Left ventricle myocardium superior (tissue), 1 donor: ENCODE measurements at regions not wholly inside any gene's neighbourhood (a gene's known extent, or its start where the extent isn't known, plus 50 kb on each side); places are given as distances from the start of the nearest gene placed in this dataset.
A peak's percentile ranks its signal among the peaks of the same experiment; 100 is the strongest.

Source experiments
- ATAC-seq: fragments of 200-7000 bp; cut with Tn5 transposase; one replicate; pipeline ENCODE4 v1.9.1; 2020; ENCODE audit warnings: mild to moderate bottlenecking, moderate library complexity
- DNase-seq: peaks from one replicate; pipeline ENCODE4 v3.0.0-alpha.2; 2020
- intact Hi-C: fragments of 100-400 bp; cut with micrococcal nuclease; formaldehyde crosslinking; loops from one replicate; pipeline ENCODE4 v1.11.0; 2022
- donor health status: DM: no; HTN: yes; CAD: no; lungs with severe emphysema.

- no peak for ATAC-seq
- intact Hi-C loops = no loop called here
- no peak for DNase-seq
Observed at GRCh38 chr7:84824057-84824651, 362.7 kb downstream of the SEMA3D start.

GRCh38 chr7:84823530-84823929 is 363.3 kb downstream of the SEMA3D start:
- intact Hi-C loops = no loop called here
- no peak for DNase-seq
- no peak for ATAC-seq

DNA sequence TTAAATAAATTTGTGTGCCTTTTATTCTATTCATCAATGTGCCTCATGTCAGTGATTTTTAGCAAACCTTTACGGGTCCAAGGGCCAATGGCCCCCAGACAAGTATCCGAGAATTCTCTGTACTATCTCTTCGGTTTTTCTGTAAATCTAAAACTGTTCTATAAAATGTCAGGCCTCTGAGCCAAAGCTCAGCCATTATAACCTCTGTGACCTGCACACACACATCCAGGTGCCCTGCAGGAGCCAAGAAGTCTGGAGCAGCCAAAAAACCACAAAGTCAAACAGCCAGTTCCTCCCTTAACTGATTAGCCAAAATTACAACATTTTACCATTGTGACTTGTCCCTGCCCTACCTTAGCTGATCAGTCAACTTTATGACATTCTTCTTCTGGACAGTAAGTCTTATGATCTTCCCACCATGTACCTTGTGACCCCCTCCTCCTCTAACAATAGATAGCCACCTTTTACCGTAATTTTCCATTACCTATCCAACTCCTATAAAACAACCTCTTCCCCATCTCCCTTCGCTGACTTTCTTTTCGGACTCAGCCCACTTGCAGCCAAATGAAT is 363.8 kb downstream of the SEMA3D start:
- intact Hi-C loops = no loop called here
- DNase-seq = no peak
- ATAC-seq = no peak

- no peak for ATAC-seq
- intact Hi-C loops = no loop called here
- DNase-seq = no peak
Observed at GRCh38 chr7:84821671-84822534, 365.0 kb downstream of the SEMA3D start.

GRCh38 chr7:84820481-84820880 is 366.4 kb downstream of the SEMA3D start:
- intact Hi-C loops = no loop called here
- DNase-seq (no peak), ATAC-seq (no peak)

GRCh38 chr7:84817016-84817415 is 369.8 kb downstream of the SEMA3D start:
- DNase-seq = no peak
- intact Hi-C loops = no loop called here
- ATAC-seq = no peak

- no peak for ATAC-seq
- DNase-seq = no peak
- intact Hi-C loops = no loop called here
Observed at GRCh38 chr7:84813376-84813775, 373.5 kb downstream of the SEMA3D start.

- no peak for ATAC-seq
- intact Hi-C loops = no loop called here
- no peak for DNase-seq
Observed at GRCh38 chr7:84812021-84812420, 374.8 kb downstream of the SEMA3D start.

GRCh38 chr7:84811362-84811761 is 375.5 kb downstream of the SEMA3D start:
- ATAC-seq (no peak), DNase-seq (no peak)
- intact Hi-C loops = no loop called here

GRCh38 chr7:84809877-84810276 is 377.0 kb downstream of the SEMA3D start:
- ATAC-seq (no peak), DNase-seq (no peak)
- intact Hi-C loops = no loop called here

DNA sequence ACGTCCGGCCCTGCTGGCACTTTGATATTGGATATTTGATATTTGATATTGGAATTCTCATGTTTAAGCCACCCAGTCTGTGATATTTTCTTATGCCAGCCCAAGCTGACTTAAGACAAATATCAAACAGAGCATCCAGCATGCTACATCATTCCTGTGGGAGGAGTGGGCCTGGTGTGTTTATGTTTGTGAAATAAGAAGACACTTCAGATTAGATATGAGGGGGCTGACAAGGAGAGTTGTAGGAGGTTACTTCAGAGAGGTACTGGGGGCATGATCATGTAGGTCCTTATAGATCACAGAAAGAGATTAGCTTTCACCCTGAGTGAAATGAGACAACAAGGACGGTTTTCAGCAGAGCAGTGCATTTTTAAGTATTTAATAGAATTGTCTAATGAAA is 382.9 kb downstream of the SEMA3D start:
- ATAC-seq (no peak), DNase-seq (no peak)
- intact Hi-C loops = no loop called here

- DNase-seq = no peak
- intact Hi-C loops = no loop called here
- ATAC-seq = no peak
Observed at GRCh38 chr7:84801396-84801795, 385.5 kb downstream of the SEMA3D start.

GRCh38 chr7:84800846-84801245 is 386.0 kb downstream of the SEMA3D start:
- intact Hi-C loops = no loop called here
- ATAC-seq (no peak), DNase-seq (no peak)

DNA sequence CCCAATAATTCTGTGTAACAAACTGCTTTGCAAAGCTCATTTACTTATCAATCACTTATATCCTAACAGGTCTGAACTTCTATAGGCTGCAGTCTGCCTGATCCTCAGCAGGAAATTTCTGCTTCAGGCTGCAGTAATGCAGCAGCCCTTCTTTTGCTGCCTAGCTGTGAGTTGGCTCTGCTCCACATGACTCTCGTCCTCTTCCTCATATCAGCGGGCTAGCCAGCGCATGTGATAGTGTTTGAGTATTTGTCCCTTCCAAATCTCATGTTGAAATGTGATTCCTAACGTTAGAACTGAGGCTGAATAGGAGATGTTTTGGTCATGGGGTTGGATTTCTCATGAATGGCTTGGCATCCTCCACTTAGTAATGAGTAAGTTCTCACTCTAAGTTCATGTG is 387.8 kb downstream of the SEMA3D start:
- ATAC-seq (no peak), DNase-seq (peak; percentile 16)
- intact Hi-C loops = no loop called here

DNA sequence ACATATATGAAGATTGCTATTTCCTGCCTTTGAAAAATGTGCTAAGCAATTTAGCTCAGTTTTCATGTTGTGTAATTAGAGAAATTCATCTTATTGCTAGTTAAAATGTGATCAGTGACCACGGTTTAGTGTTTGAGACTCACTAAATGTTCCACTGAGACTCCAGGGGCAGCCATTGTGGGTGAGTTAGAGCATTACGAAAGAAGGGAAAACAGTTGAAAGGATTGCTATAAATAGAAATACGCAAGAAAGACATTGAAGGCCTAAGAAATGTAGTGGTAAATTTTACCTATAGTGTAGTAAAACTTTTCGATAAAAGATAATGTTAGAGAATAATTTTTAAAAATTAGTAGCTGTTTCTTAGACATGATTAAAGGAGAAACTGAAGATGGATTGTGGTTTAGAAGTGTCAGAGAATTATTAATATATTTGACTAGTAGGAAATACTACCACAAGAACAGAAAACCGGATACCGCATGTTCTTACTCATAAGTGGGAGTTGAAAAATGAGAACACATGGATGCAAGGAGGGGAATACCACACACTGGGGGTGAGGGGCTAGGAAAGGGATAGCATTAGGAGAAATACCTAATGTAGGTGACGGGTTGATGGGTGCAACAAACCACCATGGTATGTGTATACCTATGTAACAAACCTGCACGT is 394.5 kb downstream of the SEMA3D start:
- no peak for DNase-seq
- no peak for ATAC-seq
- intact Hi-C loops = no loop called here

GRCh38 chr7:84790882-84791281 is 396.0 kb downstream of the SEMA3D start:
- intact Hi-C loops = no loop called here
- DNase-seq (no peak), ATAC-seq (no peak)

DNA sequence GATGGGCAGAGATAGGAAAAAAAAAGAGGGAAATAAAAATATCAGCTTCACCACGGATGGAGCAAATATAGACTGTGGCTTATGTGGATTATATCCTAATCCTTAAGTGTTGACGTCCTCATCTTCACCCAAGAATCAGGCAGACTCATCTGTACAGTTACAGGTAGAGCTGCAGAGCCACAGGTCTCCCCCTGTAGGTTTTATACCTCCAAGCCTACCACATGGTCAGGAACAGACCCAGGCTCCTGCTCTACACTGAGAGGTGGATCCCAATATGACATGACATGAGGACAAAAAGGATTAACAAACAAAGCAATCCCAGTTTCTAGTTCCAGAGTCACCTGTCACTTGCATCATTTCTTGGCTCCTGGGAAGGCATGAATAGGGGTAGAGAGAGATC is 400.8 kb downstream of the SEMA3D start:
- no peak for DNase-seq
- no peak for ATAC-seq
- intact Hi-C loops = no loop called here

DNA sequence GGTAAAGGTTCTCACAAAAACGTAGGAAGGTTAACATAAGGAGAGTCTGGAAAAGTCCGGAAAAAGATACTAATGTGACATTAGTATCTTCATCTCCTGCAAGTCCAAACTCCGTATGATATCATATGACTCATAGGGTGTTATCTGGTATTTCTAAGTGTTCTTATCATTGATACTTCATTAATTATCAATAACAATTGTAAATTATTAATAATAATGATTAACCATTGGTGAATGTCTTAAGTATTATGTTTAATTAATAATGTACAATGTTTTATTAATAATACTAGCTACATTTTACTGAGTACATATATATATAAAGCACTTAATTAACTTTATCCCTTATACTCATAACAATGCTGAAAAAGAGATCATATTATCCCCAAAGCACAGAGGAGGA is 402.4 kb downstream of the SEMA3D start:
- ATAC-seq = no peak
- intact Hi-C loops = loop anchor here (1.0 kb wide), 1 partner anchor 14 kb away; no protein-coding TSS in a partner anchor
- no peak for DNase-seq

DNA sequence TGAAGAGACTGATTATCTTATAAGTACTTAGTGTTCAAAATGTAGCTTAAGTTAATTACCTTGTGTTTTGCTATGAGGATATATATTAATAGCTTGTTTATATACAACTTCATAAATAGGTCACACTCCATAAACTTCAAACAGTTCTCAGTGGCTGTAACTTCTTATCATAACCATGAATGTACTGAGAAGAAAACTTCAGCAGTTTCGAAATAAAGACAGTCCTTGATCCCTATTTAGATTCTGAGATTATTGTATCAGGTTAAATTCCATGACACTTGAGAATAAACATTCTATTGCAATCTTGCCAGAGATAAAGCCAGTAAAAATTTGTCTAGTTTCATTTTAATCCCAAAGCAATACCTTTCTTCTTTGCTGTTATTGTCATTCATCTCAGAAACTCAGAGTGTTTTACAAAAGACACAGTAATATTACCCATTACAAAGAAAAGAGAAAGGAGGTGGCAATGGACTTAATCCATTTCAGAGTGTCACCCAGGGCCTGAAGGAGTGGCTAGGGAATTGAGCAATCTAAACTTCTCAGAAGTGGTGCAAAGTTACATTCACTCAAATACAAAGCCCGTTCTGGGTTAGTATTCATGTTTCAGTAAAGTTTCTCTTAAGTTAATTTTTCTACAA is 403.6 kb downstream of the SEMA3D start:
- DNase-seq (no peak), ATAC-seq (peak; percentile 27)
- intact Hi-C loops = no loop called here

DNA sequence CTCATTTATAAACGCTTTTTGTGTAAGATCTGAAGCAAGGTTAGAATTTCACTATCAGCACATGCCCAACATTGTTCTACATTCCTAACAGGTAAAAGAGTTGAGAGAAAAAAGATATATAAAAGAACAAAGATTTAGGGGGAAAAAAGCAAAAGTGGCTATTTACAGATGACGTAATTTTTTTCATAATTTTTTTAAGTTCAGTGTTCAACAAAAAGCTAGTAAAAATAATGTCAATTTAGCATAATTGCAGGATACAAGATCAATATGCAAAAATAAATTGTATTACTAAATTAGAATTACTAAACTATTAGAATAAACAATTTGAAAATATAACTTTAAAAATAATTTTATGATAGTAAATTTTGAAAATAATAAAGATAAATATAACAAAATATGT is 405.0 kb downstream of the SEMA3D start:
- no peak for DNase-seq
- intact Hi-C loops = no loop called here
- ATAC-seq = no peak
